MM.1S (cell line): ENCODE measurements at regions not wholly inside any gene's neighbourhood (a gene's known extent, or its start where the extent isn't known, plus 50 kb on each side); places are given as distances from the start of the nearest gene placed in this dataset.

Source experiments
- DNase-seq: peaks from one replicate; pipeline ENCODE4 v3.0.0-alpha.2; 2015
- H2AFZ ChIP-seq: fragments of 300-600 bp; sonication (generic); 2 replicates; pipeline ENCODE4 v1.6.0; 2016; ENCODE audit warnings: antibody characterized with exemption, low read length
- H3F3A ChIP-seq: fragments of 300-600 bp; sonication (generic); 2 replicates; pipeline ENCODE4 v1.6.1; 2016; ENCODE audit warnings: mild to moderate bottlenecking, antibody characterized with exemption, low read length, moderate library complexity, mixed read lengths; ENCODE audit not compliant: insufficient read depth
- H3K27ac ChIP-seq: fragments of 300-600 bp; sonication (generic); 2 replicates; pipeline ENCODE4 v1.5.1; 2016; ENCODE audit warnings: mild to moderate bottlenecking, low read length
- H3K27me3 ChIP-seq: fragments of 300-600 bp; sonication (generic); replicated peaks from 2 replicates; pipeline ENCODE4 v1.6.0; 2016; ENCODE audit warnings: low read length; ENCODE audit not compliant: insufficient read depth
- H3K36me3 ChIP-seq: fragments of 300-600 bp; sonication (generic); replicated peaks from 2 replicates; pipeline ENCODE4 v1.6.1; 2016; ENCODE audit warnings: mild to moderate bottlenecking, low read length, mixed read lengths; ENCODE audit not compliant: insufficient read depth
- H3K4me1 ChIP-seq: fragments of 300-600 bp; sonication (generic); 2 replicates; pipeline ENCODE4 v1.6.1; 2016; ENCODE audit warnings: low read length, mixed read lengths
- H3K4me2 ChIP-seq: fragments of 300-600 bp; sonication (generic); 2 replicates; pipeline ENCODE4 v1.6.0; 2016; ENCODE audit warnings: low read depth, low read length
- H3K4me3 ChIP-seq: fragments of 300-600 bp; sonication (generic); 2 replicates; pipeline ENCODE4 v1.5.1; 2016; ENCODE audit warnings: low read length, mixed read lengths
- H3K79me2 ChIP-seq: fragments of 300-600 bp; sonication (generic); 2 replicates; pipeline ENCODE4 v1.6.1; 2016; ENCODE audit warnings: mixed run types, low read length, mixed read lengths
- H3K9ac ChIP-seq: fragments of 300-600 bp; sonication (generic); 2 replicates; pipeline ENCODE4 v1.6.1; 2016; ENCODE audit warnings: low read length, mixed read lengths
- H3K9me2 ChIP-seq: fragments of 300-600 bp; sonication (generic); replicated peaks from 2 replicates; pipeline ENCODE4 v1.6.1; 2016; ENCODE audit warnings: mild to moderate bottlenecking, low read length, mixed read lengths; ENCODE audit not compliant: insufficient read depth
- H3K9me3 ChIP-seq: fragments of 300-600 bp; sonication (generic); replicated peaks from 2 replicates; pipeline ENCODE4 v1.6.1; 2016; ENCODE audit warnings: mild to moderate bottlenecking, low read length, mixed read lengths; ENCODE audit not compliant: insufficient read depth
- H4K20me1 ChIP-seq: fragments of 300-600 bp; sonication (generic); 2 replicates; pipeline ENCODE4 v1.6.1; 2016; ENCODE audit warnings: mild to moderate bottlenecking, low read length, moderate library complexity, mixed read lengths; ENCODE audit not compliant: insufficient read depth
- CTCF ChIP-seq: fragments of 300-600 bp; sonication (generic); IDR thresholded peaks from 2 replicates; pipeline ENCODE4 v1.5.1; 2016; ENCODE audit warnings: antibody characterized with exemption, low read length, mixed read lengths
- EZH2 ChIP-seq: fragments of 300-600 bp; sonication (generic); optimal IDR thresholded peaks from 2 replicates; pipeline ENCODE3; 2017; ENCODE audit warnings: low read depth, mild to moderate bottlenecking, antibody characterized with exemption, low read length, mixed read lengths
- EZH2phosphoT487 ChIP-seq: fragments of 300-600 bp; sonication (generic); IDR thresholded peaks from 2 replicates; pipeline ENCODE4 v1.6.1; 2018; ENCODE audit warnings: antibody characterized with exemption, low read length

DNA sequence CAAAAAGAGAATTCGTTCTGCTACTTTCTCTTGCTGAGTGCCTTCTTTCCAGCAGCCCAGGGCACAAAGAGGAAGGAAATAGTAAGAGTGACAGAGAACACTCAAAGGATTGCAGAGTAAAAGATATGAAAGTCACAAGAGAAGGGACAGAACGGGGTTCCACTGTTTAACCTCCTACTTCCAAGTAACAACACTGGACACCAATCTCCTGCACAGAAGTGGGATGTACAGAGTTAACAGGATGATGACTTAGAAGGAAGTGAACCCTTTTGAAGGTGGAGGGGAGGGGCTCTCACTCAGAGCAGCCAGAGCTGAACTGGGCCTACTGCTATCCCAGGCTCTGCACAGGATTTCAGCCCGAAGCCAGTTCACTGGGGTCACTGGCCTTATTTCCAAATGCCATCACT lies 130.1 kb upstream of the PRICKLE2 start:
- Histone ChIP-seq H3K9me2 (no peaks in the 10 kb centered on the region), H3K36me3 (no peaks in the 10 kb centered on the region), H3K9me3 (no peaks in the 10 kb centered on the region), H3F3A (peaks cover 51% of the 10 kb centered on the region), H3K27ac (no peak overlapping the region), H3K4me3 (no peak overlapping the region), H4K20me1 (no peaks in the 10 kb centered on the region), H3K9ac (no peak overlapping the region), H3K27me3 (no peaks in the 10 kb centered on the region), H2AFZ (no peak overlapping the region), H3K4me1 (peaks cover 81% of the 10 kb centered on the region), H3K79me2 (no peaks in the 10 kb centered on the region), H3K4me2 (no peak overlapping the region)
- DNase-seq = no peak
- TF ChIP-seq EZH2 (no peak), CTCF (no peak), EZH2phosphoT487 (no peak)

DNA sequence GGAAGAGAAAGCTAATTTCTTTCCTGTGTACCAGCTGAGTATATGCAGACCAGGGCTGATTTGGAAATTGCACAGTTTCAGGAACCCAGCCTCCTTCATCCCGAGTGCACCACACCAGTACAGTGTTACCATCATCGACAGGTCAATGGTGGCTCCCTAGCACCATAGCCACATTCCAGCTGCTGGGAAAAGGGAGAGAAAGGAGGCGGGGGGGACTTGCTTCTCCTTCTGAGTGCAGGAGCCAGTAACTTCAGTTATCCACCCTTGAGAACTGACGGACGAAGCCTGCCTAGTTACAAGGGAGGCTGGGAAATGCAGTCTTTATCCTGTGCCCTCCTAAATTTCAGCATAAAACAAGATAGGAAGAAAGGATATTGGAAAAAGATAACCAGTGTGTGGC lies 129.7 kb upstream of the PRICKLE2 start:
- Histone ChIP-seq H2AFZ (no peak overlapping the region), H3K27ac (no peak overlapping the region), H3K27me3 (no peaks in the 10 kb centered on the region), H3K9ac (no peak overlapping the region), H3K79me2 (no peaks in the 10 kb centered on the region), H3K4me1 (peaks cover 77% of the 10 kb centered on the region), H3F3A (peaks cover 47% of the 10 kb centered on the region), H3K4me2 (no peak overlapping the region), H4K20me1 (no peaks in the 10 kb centered on the region), H3K4me3 (no peak overlapping the region), H3K9me2 (no peaks in the 10 kb centered on the region), H3K36me3 (no peaks in the 10 kb centered on the region), H3K9me3 (no peaks in the 10 kb centered on the region)
- DNase-seq = no peak
- no peak for TF ChIP-seq EZH2
- TF ChIP-seq EZH2phosphoT487 = no peak
- no peak for TF ChIP-seq CTCF

GRCh38 chr3:64354221-64354620 lies 129.0 kb upstream of the PRICKLE2 start:
- Histone ChIP-seq H3K27ac (no peak overlapping the region), H3K36me3 (no peaks in the 10 kb centered on the region), H3K4me2 (no peak overlapping the region)

More at GRCh38 chr3:64354221-64354620, 129.0 kb upstream of the PRICKLE2 start:
- Histone ChIP-seq H3F3A (peaks cover 39% of the 10 kb centered on the region), H3K9ac (no peak overlapping the region), H3K79me2 (no peaks in the 10 kb centered on the region), H3K9me2 (no peaks in the 10 kb centered on the region), H3K27me3 (no peaks in the 10 kb centered on the region), H3K4me1 (peaks cover 71% of the 10 kb centered on the region), H3K9me3 (no peaks in the 10 kb centered on the region), H3K4me3 (no peak overlapping the region), H4K20me1 (no peaks in the 10 kb centered on the region), H2AFZ (no peak overlapping the region)
- no peak for DNase-seq
- TF ChIP-seq EZH2phosphoT487 = no peak
- TF ChIP-seq CTCF = no peak
- no peak for TF ChIP-seq EZH2
